ENCODE measurements at regions not wholly inside any gene's neighbourhood (a gene's known extent, or its start where the extent isn't known, plus 50 kb on each side); places are given as distances from the start of the nearest gene placed in this dataset.

DNA sequence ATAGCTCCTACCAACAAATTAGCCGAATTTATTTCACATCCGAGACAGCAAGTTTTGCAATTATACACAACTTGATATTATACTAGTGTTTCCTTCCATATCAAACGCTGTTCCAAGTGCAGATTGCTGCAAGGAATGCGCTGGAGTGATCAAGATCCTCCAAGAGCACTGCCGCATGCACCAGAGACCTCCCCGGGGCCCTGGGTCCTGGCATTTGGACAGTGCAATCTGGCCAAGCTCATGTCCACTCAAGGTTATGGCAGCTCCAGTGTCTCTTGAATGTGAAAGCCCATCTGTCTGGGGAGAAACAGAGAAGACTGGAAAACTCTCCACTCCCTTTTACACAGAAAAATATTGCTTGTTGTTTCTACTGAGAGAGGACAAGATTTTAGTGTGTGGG is 111.9 kb downstream of the HSPH1 start:
- Histone ChIP-seq H3K4me1 (ENCODE audit: control insufficient read depth, insufficient read depth, low read length) (peaks cover 13% of the 10 kb centered on the region), H3K9me3 (ENCODE audit: control insufficient read depth in 2 of 2, low read length in 2 of 2) (no peaks in the 10 kb centered on the region)

DNA sequence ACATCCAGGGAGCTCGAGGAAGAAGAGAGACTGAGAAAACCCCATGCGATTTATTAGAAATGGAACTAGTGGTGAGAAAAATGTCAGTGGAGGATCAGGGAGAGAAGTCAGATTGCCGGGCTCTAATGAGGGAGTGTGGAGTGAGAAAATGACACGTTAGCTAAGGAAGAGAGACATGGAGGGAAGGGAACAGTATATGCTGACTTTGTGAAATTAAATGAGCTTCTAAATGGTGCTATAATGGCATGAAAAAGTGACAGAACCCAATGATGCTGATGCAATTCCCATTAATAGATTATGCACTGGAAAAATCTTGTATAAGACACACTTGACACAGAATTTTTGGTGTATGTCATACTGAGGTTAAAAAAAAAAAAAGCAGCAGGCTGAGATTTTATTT is 112.6 kb downstream of the HSPH1 start:
- Histone ChIP-seq H3K27me3 (ENCODE audit: control insufficient read depth in 1 of 2, insufficient read depth in 2 of 2, low read length in 2 of 2) (peaks cover 5 to 7% of the 10 kb centered on the region in 2 donors), H3K27ac (ENCODE audit: low read length) (no peak overlapping the region), H3K9me3 (ENCODE audit: control insufficient read depth in 2 of 2, low read length in 2 of 2) (no peaks in the 10 kb centered on the region)

More for the DNA sequence above, 111.9 kb downstream of the HSPH1 start:
- H3K36me3 ChIP-seq (ENCODE audit: control insufficient read depth in 2 of 2, insufficient read depth in 2 of 2, low read length in 2 of 2) = no peaks in the 10 kb centered on the region
- H3K9ac ChIP-seq (ENCODE audit: low read length in 2 of 2) = no peak overlapping the region
- H3K27ac ChIP-seq (ENCODE audit: low read length) = no peak overlapping the region
- no peak overlapping the region for H3K4me3 ChIP-seq (ENCODE audit: low read length in 2 of 2)
- H3K27me3 ChIP-seq (ENCODE audit: control insufficient read depth in 1 of 2, insufficient read depth in 2 of 2, low read length in 2 of 2) = peaks cover 5 to 7% of the 10 kb centered on the region in 2 donors

GRCh38 chr13:31048521-31048920 is 113.2 kb downstream of the HSPH1 start:
- Histone ChIP-seq H3K4me1 (ENCODE audit: control insufficient read depth, insufficient read depth, low read length) (peaks cover 16% of the 10 kb centered on the region), H3K9ac (ENCODE audit: low read length in 2 of 2) (no peak overlapping the region), H3K36me3 (ENCODE audit: control insufficient read depth in 2 of 2, insufficient read depth in 2 of 2, low read length in 2 of 2) (no peaks in the 10 kb centered on the region), H3K4me3 (ENCODE audit: low read length in 2 of 2) (no peak overlapping the region), H3K27me3 (ENCODE audit: control insufficient read depth in 1 of 2, insufficient read depth in 2 of 2, low read length in 2 of 2) (peaks cover 3 to 5% of the 10 kb centered on the region in 2 donors), H3K27ac (ENCODE audit: low read length) (no peak overlapping the region), H3K9me3 (ENCODE audit: control insufficient read depth in 2 of 2, low read length in 2 of 2) (no peaks in the 10 kb centered on the region)

More for the DNA sequence above, 112.6 kb downstream of the HSPH1 start:
- no peaks in the 10 kb centered on the region for H3K36me3 ChIP-seq (ENCODE audit: control insufficient read depth in 2 of 2, insufficient read depth in 2 of 2, low read length in 2 of 2)
- peaks cover 15% of the 10 kb centered on the region for H3K4me1 ChIP-seq (ENCODE audit: control insufficient read depth, insufficient read depth, low read length)
- no peak overlapping the region for H3K4me3 ChIP-seq (ENCODE audit: low read length in 2 of 2)
- H3K9ac ChIP-seq (ENCODE audit: low read length in 2 of 2) = no peak overlapping the region

DNA sequence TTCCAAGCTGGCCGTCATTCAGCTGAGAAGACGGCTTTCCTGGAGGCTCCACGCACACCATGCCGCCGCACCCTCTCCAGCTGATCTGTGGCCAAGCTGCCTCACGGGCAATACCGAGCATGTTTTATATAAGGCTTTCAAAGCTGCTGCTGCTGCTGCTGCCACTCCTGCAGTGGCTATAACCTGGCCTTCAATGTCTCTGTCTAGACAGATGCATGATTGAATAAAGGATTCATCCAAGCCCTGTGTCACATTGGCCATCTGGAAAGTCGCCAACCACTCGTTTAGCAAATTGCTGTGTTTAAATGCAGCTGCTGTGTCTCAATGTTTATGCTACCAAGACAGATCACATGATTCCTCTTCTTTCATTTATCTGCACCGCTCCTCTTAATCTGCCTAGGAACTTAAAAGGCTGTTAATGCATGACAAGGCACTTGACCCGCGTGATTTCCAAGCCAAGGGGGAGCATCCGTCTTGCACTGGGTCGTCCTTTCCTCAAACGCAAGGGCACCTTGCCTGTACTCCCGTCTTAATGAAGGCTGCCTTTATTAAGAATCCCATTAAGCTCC is 114.3 kb downstream of the TEX26 start:
- H3K36me3 ChIP-seq (ENCODE audit: control insufficient read depth in 2 of 2, insufficient read depth in 2 of 2, low read length in 2 of 2) = no peaks in the 10 kb centered on the region
- H3K4me3 ChIP-seq (ENCODE audit: low read length in 2 of 2) = peak overlapping the region; percentile 47
- peaks cover 14% of the 10 kb centered on the region for H3K4me1 ChIP-seq (ENCODE audit: control insufficient read depth, insufficient read depth, low read length)
- no peaks in the 10 kb centered on the region for H3K9me3 ChIP-seq (ENCODE audit: control insufficient read depth in 2 of 2, low read length in 2 of 2)
- peak overlapping the region in 1 of 2 donors; percentile 18 for H3K9ac ChIP-seq (ENCODE audit: low read length in 2 of 2)
- no peaks in the 10 kb centered on the region for H3K27me3 ChIP-seq (ENCODE audit: control insufficient read depth in 1 of 2, insufficient read depth in 2 of 2, low read length in 2 of 2)
- no peak overlapping the region for H3K27ac ChIP-seq (ENCODE audit: low read length)

GRCh38 chr13:31045286-31046081 is 113.0 kb downstream of the TEX26 start:
- no peaks in the 10 kb centered on the region for H3K27me3 ChIP-seq (ENCODE audit: control insufficient read depth in 1 of 2, insufficient read depth in 2 of 2, low read length in 2 of 2)
- H3K9ac ChIP-seq (ENCODE audit: low read length in 2 of 2) = no peak overlapping the region
- no peak overlapping the region for H3K27ac ChIP-seq (ENCODE audit: low read length)

DNA sequence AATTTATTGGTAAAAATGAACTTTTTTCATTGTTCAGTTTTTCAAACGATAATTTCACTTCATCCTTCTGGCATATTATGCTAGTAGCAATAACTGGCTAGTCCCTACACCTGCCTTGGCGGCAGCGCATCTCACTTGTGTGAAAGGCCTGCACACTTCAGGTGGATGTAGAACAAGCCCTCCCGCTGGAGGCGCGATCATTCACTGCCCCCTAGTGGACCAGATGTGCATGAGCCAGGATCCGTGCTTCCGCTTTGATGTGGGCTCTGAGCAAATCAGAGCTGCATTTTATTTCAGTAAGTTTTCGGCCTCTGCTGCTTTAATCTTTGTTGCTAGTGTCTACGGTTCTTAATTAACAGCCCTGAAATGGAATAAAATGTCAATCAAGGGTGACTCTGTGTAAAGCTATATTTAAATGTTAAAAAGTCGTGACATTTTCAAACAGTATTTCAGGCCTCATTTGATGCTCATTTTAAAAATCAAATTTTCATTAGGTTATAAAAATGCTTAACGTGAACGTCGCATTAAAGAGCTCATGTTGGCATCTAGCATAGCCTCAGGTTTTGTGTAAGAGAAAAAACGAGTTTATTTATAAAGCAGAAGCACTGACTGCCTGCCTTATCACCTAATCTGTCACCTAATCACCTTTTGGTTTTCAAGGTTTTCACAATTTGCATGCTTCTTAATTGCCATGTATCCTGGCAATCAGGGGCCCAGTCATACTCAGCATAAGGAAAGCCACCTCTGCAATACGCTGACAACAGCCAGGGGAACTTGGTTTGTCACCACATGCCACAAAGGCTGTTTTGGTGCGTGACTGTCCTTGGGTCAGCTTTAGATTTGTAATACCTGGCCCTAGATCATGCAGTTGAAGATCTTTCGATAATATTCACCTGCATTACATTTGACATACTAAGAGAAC is 112.2 kb downstream of the TEX26 start:
- Histone ChIP-seq H3K9ac (ENCODE audit: low read length in 2 of 2) (no peak overlapping the region), H3K36me3 (ENCODE audit: control insufficient read depth in 2 of 2, insufficient read depth in 2 of 2, low read length in 2 of 2) (no peaks in the 10 kb centered on the region), H3K27me3 (ENCODE audit: control insufficient read depth in 1 of 2, insufficient read depth in 2 of 2, low read length in 2 of 2) (no peaks in the 10 kb centered on the region), H3K9me3 (ENCODE audit: control insufficient read depth in 2 of 2, low read length in 2 of 2) (no peaks in the 10 kb centered on the region), H3K4me3 (ENCODE audit: low read length in 2 of 2) (no peak overlapping the region), H3K4me1 (ENCODE audit: control insufficient read depth, insufficient read depth, low read length) (peaks cover 14% of the 10 kb centered on the region), H3K27ac (ENCODE audit: low read length) (no peak overlapping the region)

More at GRCh38 chr13:31045286-31046081, 113.0 kb downstream of the TEX26 start:
- Histone ChIP-seq H3K4me3 (ENCODE audit: low read length in 2 of 2) (no peak overlapping the region), H3K4me1 (ENCODE audit: control insufficient read depth, insufficient read depth, low read length) (peaks cover 14% of the 10 kb centered on the region), H3K36me3 (ENCODE audit: control insufficient read depth in 2 of 2, insufficient read depth in 2 of 2, low read length in 2 of 2) (no peaks in the 10 kb centered on the region), H3K9me3 (ENCODE audit: control insufficient read depth in 2 of 2, low read length in 2 of 2) (no peaks in the 10 kb centered on the region)

- Histone ChIP-seq H3K9me3 (ENCODE audit: control insufficient read depth in 2 of 2, low read length in 2 of 2) (no peaks in the 10 kb centered on the region), H3K36me3 (ENCODE audit: control insufficient read depth in 2 of 2, insufficient read depth in 2 of 2, low read length in 2 of 2) (no peaks in the 10 kb centered on the region), H3K4me3 (ENCODE audit: low read length in 2 of 2) (no peak overlapping the region), H3K27ac (ENCODE audit: low read length) (no peak overlapping the region), H3K27me3 (ENCODE audit: control insufficient read depth in 1 of 2, insufficient read depth in 2 of 2, low read length in 2 of 2) (no peaks in the 10 kb centered on the region), H3K9ac (ENCODE audit: low read length in 2 of 2) (no peak overlapping the region), H3K4me1 (ENCODE audit: control insufficient read depth, insufficient read depth, low read length) (peaks cover 14% of the 10 kb centered on the region)
Observed at GRCh38 chr13:31043957-31044356, 111.5 kb downstream of the TEX26 start.

DNA sequence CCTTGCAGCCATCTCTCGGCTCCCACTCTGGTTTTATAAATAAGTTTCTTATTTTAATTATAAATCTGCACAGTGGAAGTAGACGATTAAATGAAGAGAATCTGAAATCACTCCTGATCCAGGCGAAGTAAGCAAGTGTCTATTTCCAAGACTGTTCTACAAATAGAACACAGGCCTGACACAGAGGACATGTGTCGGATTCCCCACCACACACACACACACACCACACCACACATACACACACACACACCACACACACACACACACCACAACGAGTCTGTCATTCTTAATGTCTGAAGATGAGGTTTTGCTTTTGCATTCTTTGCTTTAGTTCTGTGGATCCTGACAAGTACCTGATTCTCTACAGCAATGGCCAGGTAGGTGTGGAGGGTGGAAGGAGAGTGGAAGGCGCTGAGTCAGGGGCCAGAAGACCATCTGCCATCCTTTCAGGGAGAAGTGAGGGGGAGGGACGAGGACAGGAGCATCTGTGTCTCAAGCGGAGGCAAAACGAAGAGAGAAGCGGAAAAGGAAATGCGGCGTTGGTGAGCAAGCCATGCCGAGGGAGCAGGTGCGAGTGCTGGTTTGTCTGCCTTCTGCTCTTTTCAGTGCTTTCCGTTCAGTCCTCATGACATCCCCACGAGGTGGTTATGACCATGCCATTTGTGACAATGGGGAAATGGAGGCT is 110.2 kb downstream of the TEX26 start:
- no peaks in the 10 kb centered on the region for H3K9me3 ChIP-seq (ENCODE audit: control insufficient read depth in 2 of 2, low read length in 2 of 2)
- H3K36me3 ChIP-seq (ENCODE audit: control insufficient read depth in 2 of 2, insufficient read depth in 2 of 2, low read length in 2 of 2) = no peaks in the 10 kb centered on the region
- H3K4me3 ChIP-seq (ENCODE audit: low read length in 2 of 2) = no peak overlapping the region
- H3K27me3 ChIP-seq (ENCODE audit: control insufficient read depth in 1 of 2, insufficient read depth in 2 of 2, low read length in 2 of 2) = peaks cover 0 to under 1% of the 10 kb centered on the region in 2 donors
- no peak overlapping the region for H3K27ac ChIP-seq (ENCODE audit: low read length)
- H3K4me1 ChIP-seq (ENCODE audit: control insufficient read depth, insufficient read depth, low read length) = peaks cover 14% of the 10 kb centered on the region
- no peak overlapping the region for H3K9ac ChIP-seq (ENCODE audit: low read length in 2 of 2)

GRCh38 chr13:31042049-31042448 is 109.6 kb downstream of the TEX26 start:
- Histone ChIP-seq H3K9me3 (ENCODE audit: control insufficient read depth in 2 of 2, low read length in 2 of 2) (no peaks in the 10 kb centered on the region), H3K4me1 (ENCODE audit: control insufficient read depth, insufficient read depth, low read length) (peaks cover 12% of the 10 kb centered on the region), H3K4me3 (ENCODE audit: low read length in 2 of 2) (no peak overlapping the region), H3K36me3 (ENCODE audit: control insufficient read depth in 2 of 2, insufficient read depth in 2 of 2, low read length in 2 of 2) (no peaks in the 10 kb centered on the region), H3K27ac (ENCODE audit: low read length) (no peak overlapping the region), H3K9ac (ENCODE audit: low read length in 2 of 2) (no peak overlapping the region), H3K27me3 (ENCODE audit: control insufficient read depth in 1 of 2, insufficient read depth in 2 of 2, low read length in 2 of 2) (peaks cover 0 to 3% of the 10 kb centered on the region in 2 donors)
